NCI-H2171 treated with DMSO at 0.1 percent for 48 hours (cell line): ENCODE measurements at regions not wholly inside any gene's neighbourhood (a gene's known extent, or its start where the extent isn't known, plus 50 kb on each side); places are given as distances from the start of the nearest gene placed in this dataset.

ENCODE experiments used
- DNase-seq: peaks from one replicate; lab custom pipeline; 2025; lab: John Stamatoyannopoulos, UW

GRCh38 chr21:27023186-27023585 lies 56.3 kb upstream of the ADAMTS5 start:
- no peak for DNase-seq

DNA sequence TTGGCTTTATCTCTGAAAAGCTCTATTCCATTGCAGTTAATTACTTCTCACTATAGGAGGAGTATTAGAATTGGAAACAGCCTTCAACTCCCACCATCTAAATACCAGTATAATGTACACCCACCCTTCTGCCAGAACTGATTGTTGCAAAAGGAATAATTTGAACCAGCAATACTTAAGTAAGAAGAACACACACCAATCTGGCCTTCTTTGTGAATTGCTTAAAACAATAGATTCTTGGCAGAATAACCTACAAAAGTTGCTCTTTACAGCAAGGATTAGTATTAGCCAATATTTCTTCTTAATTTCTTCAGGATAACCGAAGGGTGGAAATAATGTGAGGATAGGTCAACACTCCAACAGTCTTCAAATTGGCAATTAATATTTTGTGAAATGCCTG lies 54.9 kb upstream of the ADAMTS5 start:
- no peak for DNase-seq

DNA sequence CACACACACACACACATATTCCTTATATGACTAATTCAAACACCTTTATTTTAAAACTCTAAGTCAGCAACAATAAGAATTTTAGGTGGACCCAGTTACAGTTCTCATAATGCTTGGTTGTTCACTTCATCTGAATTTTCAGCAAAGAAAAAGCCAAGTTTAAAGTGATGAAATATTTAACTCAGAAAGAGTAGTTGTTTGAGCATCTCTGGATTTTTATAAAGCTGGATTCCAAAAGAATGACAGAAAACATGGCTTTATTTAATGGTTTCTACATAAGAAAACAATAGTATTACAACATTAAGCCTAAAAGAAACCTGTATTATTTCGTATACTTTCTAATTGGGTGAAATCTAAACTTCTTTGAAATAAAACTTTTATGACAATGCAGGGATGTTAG lies 54.2 kb upstream of the ADAMTS5 start:
- DNase-seq, result no peak

DNA sequence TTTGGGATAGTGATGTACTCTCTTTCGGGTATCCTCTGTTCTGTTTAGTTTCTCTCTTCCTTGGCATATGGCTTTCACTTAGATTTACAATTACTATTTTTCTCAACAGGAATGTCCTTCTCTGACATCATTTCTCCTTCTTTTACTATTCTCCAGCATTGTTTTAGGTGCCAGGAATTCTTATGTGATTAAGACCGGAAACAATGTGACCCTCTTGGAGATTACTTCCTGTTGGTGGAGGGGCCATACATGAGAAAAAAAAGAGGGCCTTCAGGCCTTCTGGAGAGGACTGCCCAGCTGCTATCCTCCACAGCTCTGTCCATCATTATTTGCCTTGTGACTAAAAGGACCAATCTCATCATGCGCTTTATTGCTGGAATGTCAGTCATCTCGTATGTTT lies 50.4 kb upstream of the ADAMTS5 start:
- no peak for DNase-seq
